ENCODE measurements at regions not wholly inside any gene's neighbourhood (a gene's known extent, or its start where the extent isn't known, plus 50 kb on each side); places are given as distances from the start of the nearest gene placed in this dataset.

- H3K27me3 ChIP-seq (ENCODE audit: control insufficient read depth, extremely low read depth, insufficient read depth, low read length): no peaks in the 10 kb centered on the region
- H3K79me2 ChIP-seq (ENCODE audit: control insufficient read depth, insufficient read depth, low read length): no peaks in the 10 kb centered on the region
- H3K4me3 ChIP-seq (ENCODE audit: control insufficient read depth in 2 of 3, extremely low read depth in 1 of 3, insufficient read depth in 2 of 3, low read depth in 1 of 3, low read length in 3 of 3): no peak overlapping the region
- H3K4me2 ChIP-seq (ENCODE audit: control insufficient read depth, extremely low read depth, insufficient read depth, low read depth, low read length): no peak overlapping the region
- TF ChIP-seq, protein P1, sequence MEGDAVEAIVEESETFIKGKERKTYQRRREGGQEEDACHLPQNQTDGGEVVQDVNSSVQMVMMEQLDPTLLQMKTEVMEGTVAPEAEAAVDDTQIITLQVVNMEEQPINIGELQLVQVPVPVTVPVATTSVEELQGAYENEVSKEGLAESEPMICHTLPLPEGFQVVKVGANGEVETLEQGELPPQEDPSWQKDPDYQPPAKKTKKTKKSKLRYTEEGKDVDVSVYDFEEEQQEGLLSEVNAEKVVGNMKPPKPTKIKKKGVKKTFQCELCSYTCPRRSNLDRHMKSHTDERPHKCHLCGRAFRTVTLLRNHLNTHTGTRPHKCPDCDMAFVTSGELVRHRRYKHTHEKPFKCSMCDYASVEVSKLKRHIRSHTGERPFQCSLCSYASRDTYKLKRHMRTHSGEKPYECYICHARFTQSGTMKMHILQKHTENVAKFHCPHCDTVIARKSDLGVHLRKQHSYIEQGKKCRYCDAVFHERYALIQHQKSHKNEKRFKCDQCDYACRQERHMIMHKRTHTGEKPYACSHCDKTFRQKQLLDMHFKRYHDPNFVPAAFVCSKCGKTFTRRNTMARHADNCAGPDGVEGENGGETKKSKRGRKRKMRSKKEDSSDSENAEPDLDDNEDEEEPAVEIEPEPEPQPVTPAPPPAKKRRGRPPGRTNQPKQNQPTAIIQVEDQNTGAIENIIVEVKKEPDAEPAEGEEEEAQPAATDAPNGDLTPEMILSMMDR (optimal IDR thresholded peaks at IDR 0.05 in 1 of 3, IDR thresholded peaks at IDR 0.05 in 1 of 3, conservative IDR thresholded peaks at IDR 0.05 in 1 of 3; ENCODE audit: extremely low read depth in 1 of 3, insufficient read depth in 2 of 3, low read length in 3 of 3): no peak
- no peak for TF ChIP-seq EZH2 (IDR thresholded peaks at IDR 0.05; ENCODE audit: low read length)
- dilution Hi-C loops (cut with MboI; ENCODE audit: extremely low pct_ligation_motif_present, low sequenced_read_pairs): no loop called here
- no peak overlapping the region for H3K27ac ChIP-seq (ENCODE audit: control insufficient read depth, insufficient read depth, low read length)
- no peaks in the 10 kb centered on the region for H3K36me3 ChIP-seq (ENCODE audit: control insufficient read depth in 2 of 2, extremely low read depth in 1 of 2, insufficient read depth in 2 of 2, low read length in 2 of 2)
- H3K9me1 ChIP-seq (ENCODE audit: control insufficient read depth, extremely low read depth, insufficient read depth, low read length): no peaks in the 10 kb centered on the region
- H3K9ac ChIP-seq (ENCODE audit: control insufficient read depth, extremely low read depth, insufficient read depth, low read length): no peak overlapping the region
- FAIRE-seq (no peak), DNase-seq (ENCODE audit: low read depth, low spot score) (no peak)
- no peaks in the 10 kb centered on the region for H3K9me3 ChIP-seq (ENCODE audit: control insufficient read depth, low read depth, low read length)
- no peaks in the 10 kb centered on the region for H3K4me1 ChIP-seq (ENCODE audit: control insufficient read depth, extremely low read depth, insufficient read depth, low read length)
- H2AFZ ChIP-seq (ENCODE audit: control insufficient read depth, low read length): no peak overlapping the region
- no peaks in the 10 kb centered on the region for H4K20me1 ChIP-seq (ENCODE audit: control insufficient read depth, extremely low read depth, insufficient read depth, low read length)
Observed at GRCh38 chr21:24428591-24429199, 1178.6 kb downstream of the MRPL39 start.

- Histone ChIP-seq H3K9me1 (ENCODE audit: control insufficient read depth, extremely low read depth, insufficient read depth, low read length) (no peaks in the 10 kb centered on the region), H3K4me3 (ENCODE audit: control insufficient read depth in 2 of 3, extremely low read depth in 1 of 3, insufficient read depth in 2 of 3, low read depth in 1 of 3, low read length in 3 of 3) (no peak overlapping the region), H3K4me1 (ENCODE audit: control insufficient read depth, extremely low read depth, insufficient read depth, low read length) (no peaks in the 10 kb centered on the region), H3K79me2 (ENCODE audit: control insufficient read depth, insufficient read depth, low read length) (no peaks in the 10 kb centered on the region), H3K27ac (ENCODE audit: control insufficient read depth, insufficient read depth, low read length) (no peak overlapping the region), H3K4me2 (ENCODE audit: control insufficient read depth, extremely low read depth, insufficient read depth, low read depth, low read length) (no peak overlapping the region), H4K20me1 (ENCODE audit: control insufficient read depth, extremely low read depth, insufficient read depth, low read length) (no peaks in the 10 kb centered on the region), H3K9me3 (ENCODE audit: control insufficient read depth, low read depth, low read length) (peaks cover 1% of the 10 kb centered on the region), H3K9ac (ENCODE audit: control insufficient read depth, extremely low read depth, insufficient read depth, low read length) (no peak overlapping the region), H3K27me3 (ENCODE audit: control insufficient read depth, extremely low read depth, insufficient read depth, low read length) (no peaks in the 10 kb centered on the region), H3K36me3 (ENCODE audit: control insufficient read depth in 2 of 2, extremely low read depth in 1 of 2, insufficient read depth in 2 of 2, low read length in 2 of 2) (no peaks in the 10 kb centered on the region), H2AFZ (ENCODE audit: control insufficient read depth, low read length) (no peak overlapping the region)
- TF ChIP-seq, protein P1 (optimal IDR thresholded peaks at IDR 0.05 in 1 of 3, IDR thresholded peaks at IDR 0.05 in 1 of 3, conservative IDR thresholded peaks at IDR 0.05 in 1 of 3; ENCODE audit: extremely low read depth in 1 of 3, insufficient read depth in 2 of 3, low read length in 3 of 3): no peak
- TF ChIP-seq EZH2 (IDR thresholded peaks at IDR 0.05; ENCODE audit: low read length): no peak
- DNase-seq (ENCODE audit: low read depth, low spot score): no peak
- dilution Hi-C loops (cut with MboI; ENCODE audit: extremely low pct_ligation_motif_present, low sequenced_read_pairs): no loop called here
- FAIRE-seq: no peak
Observed at GRCh38 chr21:24424776-24425175, 1182.5 kb downstream of the MRPL39 start.

All from keratinocyte (primary cell).